HG02885 (cell line): ENCODE measurements at regions not wholly inside any gene's neighbourhood (a gene's known extent, or its start where the extent isn't known, plus 50 kb on each side); places are given as distances from the start of the nearest gene placed in this dataset.
A peak's percentile ranks its signal among the peaks of the same experiment; 100 is the strongest.
"Not testable (repeated sequence)": the region's sequence is repeated elsewhere in the genome, so short reads cannot be mapped to it uniquely, and the experiment has no call there.

Source experiments
- ATAC-seq: cut with Tn5 transposase; IDR thresholded peaks from one replicate; pipeline ENCODE4 v1.9.1; 2021; ENCODE audit warnings: mild to moderate bottlenecking; ENCODE audit not compliant: unreplicated experiment, poor library complexity

DNA sequence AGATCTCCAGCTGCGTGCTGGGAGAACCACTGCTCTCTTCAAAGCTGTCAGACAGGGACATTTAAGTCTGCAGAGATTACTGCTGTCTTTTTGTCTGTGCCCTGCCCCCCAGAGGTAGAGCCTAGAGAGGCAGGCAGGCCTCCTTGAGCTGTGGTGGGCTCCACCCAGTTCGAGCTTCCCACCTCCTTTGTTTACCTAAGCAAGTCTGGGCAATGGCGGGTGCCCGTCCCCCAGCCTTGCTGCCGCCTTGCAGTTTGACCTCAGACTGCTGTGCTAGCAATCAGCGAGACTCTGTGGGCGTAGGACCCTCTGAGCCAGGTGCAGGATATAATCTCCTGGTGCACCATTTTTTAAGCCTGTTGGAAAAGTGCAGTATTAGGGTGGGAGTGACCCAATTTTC, 128.6 kb downstream of the ACTR3 start:
- not testable (repeated sequence) for ATAC-seq

DNA sequence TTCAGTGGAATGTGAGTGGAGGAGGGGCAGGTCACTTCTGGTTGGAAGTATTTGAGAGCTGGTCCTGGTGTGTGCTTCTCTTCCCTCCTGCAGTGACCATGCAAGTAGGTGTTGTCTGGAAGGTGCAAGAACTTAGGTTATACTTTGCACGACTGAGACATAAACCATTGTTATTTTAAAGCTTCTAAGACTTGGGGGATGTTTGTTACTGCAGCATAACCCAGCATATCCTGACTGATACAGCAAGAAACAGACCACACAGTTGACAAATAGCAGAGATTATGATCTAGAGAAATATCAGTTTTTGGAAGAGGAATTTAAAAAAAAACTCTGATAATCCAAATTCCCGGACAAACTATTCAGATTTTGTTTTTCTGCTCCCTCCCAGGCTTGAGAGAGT, 130.8 kb downstream of the ACTR3 start:
- ATAC-seq: no peak

- no peak for ATAC-seq
These were observed 132.6 kb downstream of the ACTR3 start for GRCh38 chr2:114022360-114023085.

GRCh38 chr2:114024326-114024725, 134.4 kb downstream of the ACTR3 start:
- ATAC-seq: no peak

DNA sequence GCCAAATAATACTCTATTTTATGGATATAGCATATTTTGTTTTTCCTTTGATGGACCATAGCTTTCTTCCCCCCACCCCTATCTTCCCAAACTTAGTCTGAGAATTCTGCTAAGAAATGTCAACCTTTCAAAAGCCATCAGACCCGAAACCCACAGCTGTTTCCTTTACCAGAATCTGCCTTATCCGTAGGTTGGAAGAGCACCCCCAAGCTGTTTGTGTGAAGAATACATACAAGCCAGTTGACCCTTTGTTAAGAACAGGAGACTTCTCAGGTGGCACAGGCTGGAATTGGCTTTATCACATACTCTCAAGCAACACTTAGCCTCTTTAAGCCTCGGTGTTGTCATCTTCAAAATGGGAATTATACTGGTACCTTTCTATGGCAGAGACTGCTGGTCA, 135.1 kb downstream of the ACTR3 start:
- ATAC-seq: no peak

DNA sequence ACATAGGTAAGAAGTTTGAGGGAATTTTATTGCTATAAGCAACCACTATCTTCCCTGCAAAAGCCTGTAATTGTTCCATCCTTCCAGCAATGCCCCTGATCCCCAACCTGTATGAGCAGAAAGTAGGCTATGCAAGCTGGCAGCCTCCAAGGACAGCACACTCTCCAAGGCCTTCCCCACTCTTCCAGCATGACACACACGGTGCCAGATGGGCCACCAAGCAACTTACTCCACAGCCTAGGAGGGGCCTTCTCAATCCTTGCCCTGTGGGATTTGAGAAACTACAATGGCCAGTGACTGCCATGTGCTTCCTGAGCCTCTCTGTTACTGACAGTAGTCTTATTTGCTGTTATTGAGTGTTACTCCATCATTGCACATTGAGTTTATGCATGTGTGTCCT, 137.5 kb downstream of the ACTR3 start:
- no peak for ATAC-seq

DNA sequence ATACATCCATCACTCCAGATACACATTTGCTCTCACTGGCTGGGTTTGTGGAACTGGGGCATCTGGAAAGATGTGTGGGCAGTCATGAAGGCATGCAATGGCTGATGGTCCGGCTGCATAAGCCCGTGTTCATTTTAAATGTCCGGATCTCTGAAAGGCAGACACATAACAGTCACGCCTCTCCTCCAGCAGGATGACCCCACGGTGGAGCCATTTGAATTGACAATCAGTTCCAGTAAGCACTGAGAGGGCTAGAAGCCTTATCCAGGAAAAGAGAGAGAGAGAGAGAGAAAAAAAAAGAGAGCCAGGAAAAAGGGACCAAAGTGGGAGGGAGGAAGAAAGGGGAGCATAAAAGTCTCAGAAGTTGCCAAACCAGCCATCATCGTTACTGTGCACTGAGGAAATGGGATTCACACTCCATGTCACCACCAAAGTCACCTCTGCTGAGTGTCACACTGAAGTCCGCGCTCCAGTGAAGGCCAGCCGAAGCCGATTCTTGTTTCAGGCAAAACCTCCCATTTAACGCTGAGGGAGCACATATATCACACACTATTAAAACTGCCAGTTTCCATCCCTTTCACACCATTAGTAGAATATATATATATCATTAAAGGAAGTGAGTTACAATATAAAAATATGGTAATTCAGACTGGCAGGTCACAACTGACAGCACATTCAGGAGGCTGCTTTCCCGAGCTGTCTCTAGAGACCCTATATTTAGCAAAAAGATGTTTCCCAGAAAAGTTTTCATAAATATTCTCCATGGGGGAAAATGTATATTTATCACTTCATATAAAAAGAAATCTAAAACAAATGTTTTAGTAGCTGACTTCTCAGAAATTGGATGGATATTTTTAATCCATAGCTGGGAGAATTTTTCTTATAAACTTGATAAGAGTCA, 142.0 kb downstream of the ACTR3 start:
- no peak for ATAC-seq

DNA sequence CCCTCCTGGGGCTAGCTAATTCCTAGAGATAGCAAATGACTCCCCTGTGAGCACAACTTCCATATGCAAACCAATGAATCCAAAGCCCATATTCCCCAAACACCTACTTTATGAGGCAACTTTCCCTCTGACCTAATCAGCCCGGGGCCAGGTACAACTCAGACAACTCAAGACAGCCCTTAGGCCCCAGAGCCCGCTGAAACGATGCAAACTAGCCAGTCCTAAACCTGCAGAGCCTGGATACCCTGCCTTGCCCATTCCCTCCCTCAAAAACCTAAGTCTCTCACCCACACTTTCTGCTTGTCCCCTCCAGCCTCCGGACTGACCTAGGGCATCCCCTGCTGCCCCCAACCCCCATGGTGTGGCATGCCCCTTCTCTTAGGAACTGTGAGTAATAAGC, 142.8 kb downstream of the ACTR3 start:
- ATAC-seq: no peak

DNA sequence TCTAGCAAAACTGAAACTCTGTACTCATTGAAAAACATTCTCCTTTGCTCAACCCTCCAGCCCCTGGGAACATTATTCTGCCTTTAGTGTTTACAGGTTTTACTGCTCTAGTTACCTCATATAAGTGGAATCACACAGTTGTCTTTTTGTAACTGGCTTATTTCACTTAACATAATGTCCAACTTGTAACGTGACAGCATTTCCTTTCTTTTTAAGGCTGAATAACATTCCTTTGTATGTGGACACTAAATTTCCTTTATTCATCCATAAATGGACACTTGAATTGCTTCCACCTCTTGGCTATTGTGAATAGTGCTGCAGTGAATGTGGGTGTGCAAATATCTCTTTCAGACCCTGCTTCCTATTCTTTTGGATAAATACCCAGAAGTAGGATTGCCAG, 144.9 kb downstream of the ACTR3 start:
- no peak for ATAC-seq

GRCh38 chr2:114038710-114039109, 148.8 kb downstream of the ACTR3 start:
- ATAC-seq: no peak

- ATAC-seq: no peak
These were observed 149.8 kb downstream of the ACTR3 start for GRCh38 chr2:114039677-114040076.

GRCh38 chr2:114040826-114041225, 150.9 kb downstream of the ACTR3 start:
- ATAC-seq: no peak

DNA sequence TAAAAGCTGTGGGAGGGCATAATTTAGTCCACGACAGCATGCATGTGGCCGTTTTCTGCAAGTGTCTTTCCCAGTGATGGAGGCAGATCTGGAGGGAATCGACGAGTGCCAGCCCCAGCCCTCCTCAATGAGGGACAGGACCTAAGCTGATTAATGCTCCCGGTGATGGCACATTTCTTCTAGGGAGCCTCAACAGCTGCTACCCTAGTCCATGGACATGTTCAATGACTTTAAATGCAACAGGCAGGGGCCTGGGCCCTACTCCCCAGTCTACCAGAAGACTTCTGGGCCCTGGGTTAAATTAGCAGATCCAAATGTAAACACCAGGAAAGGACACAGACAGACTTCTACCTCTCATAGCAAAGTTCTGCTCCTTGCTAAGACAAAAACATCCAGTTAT, 155.1 kb downstream of the ACTR3 start:
- no peak for ATAC-seq

DNA sequence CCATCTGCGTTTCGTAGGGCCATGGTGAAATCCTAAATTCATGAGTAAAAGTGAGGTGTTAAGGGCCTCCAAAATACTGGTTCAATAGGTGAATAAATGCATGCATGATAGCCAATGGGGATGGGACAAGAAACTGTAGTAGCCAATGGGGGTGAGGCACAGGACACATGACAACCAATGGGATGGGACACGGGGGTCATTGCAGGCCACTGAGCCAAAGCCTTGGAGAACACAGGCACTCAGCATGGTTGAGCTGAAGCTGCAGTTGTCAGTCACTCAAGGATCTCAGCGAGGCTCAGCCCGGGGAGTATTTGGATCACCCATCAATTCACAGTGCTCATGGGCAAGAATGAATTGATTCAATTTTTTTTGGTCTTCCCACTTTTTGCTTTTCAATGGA, 156.5 kb downstream of the ACTR3 start:
- no peak for ATAC-seq

GRCh38 chr2:114046866-114047435, 157.1 kb downstream of the ACTR3 start:
- ATAC-seq: no peak

GRCh38 chr2:114049280-114049679, 159.4 kb downstream of the ACTR3 start:
- ATAC-seq: no peak

DNA sequence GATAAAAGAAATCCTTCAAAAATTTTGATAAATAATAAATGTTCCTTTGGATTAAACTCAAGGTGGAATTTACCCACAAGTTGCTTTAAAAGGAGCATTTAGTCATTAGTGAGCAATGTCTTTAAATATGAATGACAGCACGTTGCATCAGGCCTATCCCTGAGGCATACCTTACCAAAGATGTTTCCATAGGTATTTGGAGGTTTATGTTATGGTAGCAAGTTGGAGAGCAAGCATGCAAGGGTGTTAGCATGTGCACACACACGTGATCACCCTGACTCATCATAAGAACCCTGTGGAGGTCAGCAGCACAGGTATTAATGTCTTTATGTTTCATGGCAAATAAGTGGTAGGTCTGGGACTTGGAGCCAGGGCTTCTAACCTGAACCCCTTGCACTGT, 159.9 kb downstream of the ACTR3 start:
- no peak for ATAC-seq

GRCh38 chr2:114056294-114057143, 166.6 kb downstream of the ACTR3 start:
- ATAC-seq: peak; percentile 87

DNA sequence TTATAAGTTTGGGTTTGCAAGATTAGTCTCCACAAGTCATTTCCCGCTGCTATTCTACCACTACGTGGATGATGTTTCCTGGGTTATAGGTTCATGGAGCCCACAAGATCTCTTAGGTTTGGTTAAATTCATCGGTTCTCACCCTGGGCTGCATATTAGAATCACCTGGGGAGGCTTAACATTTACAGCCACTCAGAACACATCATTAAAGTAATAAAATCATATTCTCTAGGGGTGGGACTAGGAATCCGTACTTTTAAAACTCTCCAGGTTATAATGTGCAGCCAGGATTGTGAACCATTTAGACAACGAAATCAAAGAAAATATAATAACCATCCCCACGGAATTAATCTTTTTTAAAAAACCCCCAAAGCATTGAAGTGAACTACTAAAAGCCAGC, 167.7 kb downstream of the ACTR3 start:
- ATAC-seq: no peak

- no peak for ATAC-seq
These were observed 171.7 kb downstream of the ACTR3 start for GRCh38 chr2:114061566-114062098.
